DOHH2 (cell line): ENCODE measurements at regions not wholly inside any gene's neighbourhood (a gene's known extent, or its start where the extent isn't known, plus 50 kb on each side); places are given as distances from the start of the nearest gene placed in this dataset.

Source experiments
- H3F3A ChIP-seq: fragments of 200-600 bp; sonication (generic), shearing (Covaris generic); 2 replicates; pipeline ENCODE4 v1.6.0; 2016; ENCODE audit warnings: antibody characterized with exemption, mild to moderate bottlenecking; ENCODE audit not compliant: control insufficient read depth, insufficient read depth
- H3K27ac ChIP-seq: fragments of 200-600 bp; sonication (generic); 2 replicates; pipeline ENCODE4 v1.5.1; 2014; ENCODE audit warnings: low read depth, mild to moderate bottlenecking, low read length, moderate library complexity
- H3K27me3 ChIP-seq: fragments of 200-600 bp; sonication (generic); 2 replicates; pipeline ENCODE4 v1.6.1; 2014; ENCODE audit warnings: mild to moderate bottlenecking, low read length, mixed read lengths; ENCODE audit not compliant: control insufficient read depth
- H3K36me3 ChIP-seq: fragments of 200-600 bp; sonication (generic); 2 replicates; pipeline ENCODE4 v1.6.1; 2014; ENCODE audit warnings: mild to moderate bottlenecking, low read length, moderate library complexity, mixed read lengths; ENCODE audit not compliant: control insufficient read depth
- H3K4me1 ChIP-seq: fragments of 200-600 bp; sonication (generic); 2 replicates; pipeline ENCODE4 v1.6.1; 2014; ENCODE audit warnings: mild to moderate bottlenecking, low read length, mixed read lengths; ENCODE audit not compliant: control insufficient read depth
- H3K4me2 ChIP-seq: fragments of 200-600 bp; sonication (generic); 2 replicates; pipeline ENCODE4 v1.6.0; 2014; ENCODE audit warnings: mild to moderate bottlenecking, low read length, moderate library complexity
- H3K4me3 ChIP-seq: fragments of 200-600 bp; sonication (generic); 2 replicates; pipeline ENCODE4 v1.5.1; 2014; ENCODE audit warnings: mild to moderate bottlenecking, low read length, mixed read lengths
- H3K79me2 ChIP-seq: fragments of 200-600 bp; sonication (generic); 2 replicates; pipeline ENCODE4 v1.6.1; 2014; ENCODE audit warnings: mild to moderate bottlenecking, low read length, mixed read lengths; ENCODE audit not compliant: control insufficient read depth
- H3K9me2 ChIP-seq: fragments of 200-600 bp; sonication (generic); replicated peaks from 2 replicates; pipeline ENCODE4 v1.6.1; 2014; ENCODE audit warnings: mild to moderate bottlenecking, low read length, mixed read lengths; ENCODE audit not compliant: control insufficient read depth
- H3K9me3 ChIP-seq: fragments of 200-600 bp; sonication (generic); 2 replicates; pipeline ENCODE4 v1.6.1; 2014; ENCODE audit warnings: antibody characterized with exemption, low read length, mixed read lengths; ENCODE audit not compliant: control insufficient read depth, insufficient read depth
- H4K20me1 ChIP-seq: fragments of 200-600 bp; sonication (generic); 2 replicates; pipeline ENCODE4 v1.6.0; 2014; ENCODE audit warnings: low read depth, mild to moderate bottlenecking, antibody characterized with exemption, low read length, moderate library complexity; ENCODE audit not compliant: control insufficient read depth, insufficient read depth
- CTCF ChIP-seq: fragments of 200-600 bp; sonication (generic); IDR thresholded peaks from one replicate; pipeline ENCODE4 v1.5.1; 2014; ENCODE audit warnings: antibody characterized with exemption, mild to moderate bottlenecking, low read depth, low read length; ENCODE audit not compliant: poor library complexity, severe bottlenecking
- EZH2phosphoT487 ChIP-seq: fragments of 200-600 bp; sonication (generic); IDR thresholded peaks from 2 replicates; pipeline ENCODE4 v1.6.1; 2017; ENCODE audit warnings: borderline replicate concordance, mild to moderate bottlenecking, antibody characterized with exemption, low read length, moderate library complexity, mixed read lengths

GRCh38 chrX:45840411-45840950 lies 639.8 kb upstream of the DIPK2B start:
- Histone ChIP-seq H3F3A (no peaks in the 10 kb centered on the region), H3K36me3 (no peaks in the 10 kb centered on the region), H3K4me3 (no peak overlapping the region), H3K4me1 (no peaks in the 10 kb centered on the region), H4K20me1 (no peaks in the 10 kb centered on the region), H3K27ac (no peak overlapping the region), H3K9me3 (no peaks in the 10 kb centered on the region), H3K9me2 (no peaks in the 10 kb centered on the region), H3K27me3 (no peaks in the 10 kb centered on the region), H3K4me2 (no peak overlapping the region), H3K79me2 (no peaks in the 10 kb centered on the region)
- TF ChIP-seq CTCF = no peak
- no peak for TF ChIP-seq EZH2phosphoT487

- H3K36me3 ChIP-seq = no peaks in the 10 kb centered on the region
These were observed 629.7 kb upstream of the DIPK2B start for GRCh38 chrX:45830343-45830742.

GRCh38 chrX:45824471-45824870 lies 623.8 kb upstream of the DIPK2B start:
- no peaks in the 10 kb centered on the region for H4K20me1 ChIP-seq
- H3F3A ChIP-seq = no peaks in the 10 kb centered on the region
- TF ChIP-seq EZH2phosphoT487 (no peak), CTCF (no peak)
- no peaks in the 10 kb centered on the region for H3K36me3 ChIP-seq
- no peaks in the 10 kb centered on the region for H3K9me3 ChIP-seq
- no peaks in the 10 kb centered on the region for H3K79me2 ChIP-seq
- H3K27ac ChIP-seq = no peak overlapping the region
- H3K4me3 ChIP-seq = no peak overlapping the region
- H3K4me1 ChIP-seq = no peaks in the 10 kb centered on the region
- H3K27me3 ChIP-seq = no peaks in the 10 kb centered on the region
- no peaks in the 10 kb centered on the region for H3K9me2 ChIP-seq
- H3K4me2 ChIP-seq = no peak overlapping the region

More at GRCh38 chrX:45830343-45830742, 629.7 kb upstream of the DIPK2B start:
- H4K20me1 ChIP-seq = no peaks in the 10 kb centered on the region
- no peak overlapping the region for H3K27ac ChIP-seq
- H3K4me2 ChIP-seq = no peak overlapping the region
- no peaks in the 10 kb centered on the region for H3K27me3 ChIP-seq
- no peak overlapping the region for H3K4me3 ChIP-seq
- H3K9me2 ChIP-seq = no peaks in the 10 kb centered on the region
- no peaks in the 10 kb centered on the region for H3K4me1 ChIP-seq
- no peak for TF ChIP-seq CTCF
- no peaks in the 10 kb centered on the region for H3K79me2 ChIP-seq
- H3K9me3 ChIP-seq = no peaks in the 10 kb centered on the region
- H3F3A ChIP-seq = no peaks in the 10 kb centered on the region

GRCh38 chrX:45823536-45823935 lies 622.9 kb upstream of the DIPK2B start:
- Histone ChIP-seq H4K20me1 (no peaks in the 10 kb centered on the region), H3K36me3 (no peaks in the 10 kb centered on the region), H3K27me3 (no peaks in the 10 kb centered on the region), H3F3A (no peaks in the 10 kb centered on the region), H3K9me2 (no peaks in the 10 kb centered on the region), H3K9me3 (no peaks in the 10 kb centered on the region), H3K4me3 (no peak overlapping the region), H3K27ac (no peak overlapping the region), H3K79me2 (no peaks in the 10 kb centered on the region), H3K4me1 (no peaks in the 10 kb centered on the region), H3K4me2 (no peak overlapping the region)
- TF ChIP-seq EZH2phosphoT487 = no peak
- TF ChIP-seq CTCF = no peak
